ENCODE measurements at regions not wholly inside any gene's neighbourhood (a gene's known extent, or its start where the extent isn't known, plus 50 kb on each side); places are given as distances from the start of the nearest gene placed in this dataset.
"Not testable (repeated sequence)": the region's sequence is repeated elsewhere in the genome, so short reads cannot be mapped to it uniquely, and the experiment has no call there.

DNA sequence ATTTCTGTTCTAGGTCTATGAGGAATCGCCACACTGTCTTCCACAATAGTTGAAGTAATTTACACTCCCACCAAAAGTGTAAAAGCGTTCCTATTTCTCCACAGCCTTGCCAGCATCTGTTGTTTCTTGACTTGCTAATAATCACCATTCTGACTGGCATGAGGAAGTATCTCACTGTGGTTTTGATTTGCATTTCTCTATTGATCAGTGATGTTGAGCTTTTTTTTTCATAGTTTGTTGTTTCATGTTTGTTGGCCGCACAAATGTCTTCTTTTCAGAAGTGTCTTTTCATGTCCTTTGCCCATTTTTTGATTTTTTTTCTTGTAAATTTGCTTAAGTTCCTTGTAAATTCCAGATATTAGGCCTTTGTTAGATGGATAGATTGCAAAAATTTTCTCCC lies 867.1 kb downstream of the DTWD2 start:
- no peak for TF ChIP-seq CTCF (IDR thresholded peaks at IDR 0.05; ENCODE audit: control extremely low read depth, extremely low read depth, low read depth, missing control alignments)
- DNase-seq (ENCODE audit: extremely low spot score): no peak
- ChIA-PET CTCF (no interaction called here), POLR2A (no interaction called here)

DNA sequence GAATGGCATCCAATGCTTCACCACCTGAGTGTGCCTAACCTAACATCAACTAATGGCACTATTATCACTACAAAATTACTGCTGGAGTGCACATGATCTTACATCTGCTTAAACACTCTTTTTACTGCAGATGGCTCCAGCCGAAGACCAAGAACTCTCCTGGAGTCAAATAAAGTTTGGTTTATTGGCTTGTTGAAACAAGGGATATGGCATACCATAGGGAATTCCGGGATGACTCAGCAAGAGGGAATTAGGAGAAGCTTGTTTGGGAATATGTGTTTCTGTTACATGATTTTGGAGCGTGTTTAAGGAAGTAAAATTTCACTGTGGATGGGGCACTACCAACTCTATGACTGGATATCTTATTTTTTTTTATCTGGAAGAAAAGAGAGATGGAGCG lies 872.6 kb downstream of the DTWD2 start:
- ChIA-PET POLR2A (no interaction called here), CTCF (no interaction called here)
- TF ChIP-seq CTCF (IDR thresholded peaks at IDR 0.05; ENCODE audit: control extremely low read depth, extremely low read depth, low read depth, missing control alignments): no peak

DNA sequence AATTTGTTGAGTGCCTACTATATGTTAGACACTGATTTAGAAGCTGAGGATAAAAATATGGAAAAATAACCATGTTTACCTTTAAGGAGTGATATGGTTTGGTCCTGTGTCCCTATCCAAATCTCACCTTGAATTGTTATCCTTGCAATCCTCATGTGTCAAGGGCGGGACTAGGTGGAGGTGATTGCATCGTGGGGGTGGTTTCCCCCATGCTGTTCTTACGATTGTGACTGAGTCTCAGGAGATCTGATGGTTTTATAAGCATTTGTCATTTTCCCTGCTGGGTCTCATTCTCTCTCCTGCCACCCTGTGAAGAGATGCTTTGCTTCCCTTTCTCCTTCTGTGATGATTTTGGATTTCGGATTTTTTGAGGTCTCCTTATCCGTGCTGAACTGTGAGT lies 876.4 kb downstream of the DTWD2 start:
- DNase-seq (ENCODE audit: extremely low spot score): no peak
- POLR2A ChIA-PET: no interaction called here
- no peak for TF ChIP-seq CTCF (IDR thresholded peaks at IDR 0.05; ENCODE audit: control extremely low read depth, extremely low read depth, low read depth, missing control alignments)
- CTCF ChIA-PET: no interaction called here

More for the DNA sequence above, 872.6 kb downstream of the DTWD2 start:
- no peak for DNase-seq (ENCODE audit: extremely low spot score)

GRCh38 chr5:118107246-118107645 lies 881.1 kb downstream of the DTWD2 start:
- POLR2A ChIA-PET; DNase-seq (ENCODE audit: extremely low spot score); CTCF ChIA-PET: not testable (repeated sequence)

DNA sequence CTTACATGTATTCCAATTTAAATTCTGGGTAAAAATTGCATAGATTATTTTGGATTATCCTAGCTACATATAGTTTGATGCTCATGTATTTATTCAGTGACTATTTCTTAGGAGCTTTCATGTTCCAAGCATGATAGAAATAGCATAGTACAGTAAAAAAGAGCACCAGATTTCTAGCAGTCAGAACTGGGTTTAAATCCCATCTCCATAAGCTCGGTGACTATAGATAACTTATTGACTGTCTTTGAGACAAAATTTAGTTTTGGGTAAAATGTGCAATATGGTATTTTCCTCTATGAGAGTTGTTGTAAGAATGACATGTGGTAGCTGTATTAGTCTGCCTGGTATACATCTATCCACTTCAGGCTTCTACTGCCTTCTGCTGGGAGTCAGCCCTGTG lies 889.6 kb downstream of the DTWD2 start:
- TF ChIP-seq CTCF (IDR thresholded peaks at IDR 0.05; ENCODE audit: control extremely low read depth, extremely low read depth, low read depth, missing control alignments): no peak
- no peak for DNase-seq (ENCODE audit: extremely low spot score)
- ChIA-PET CTCF (interaction anchor here (1.2 to 2.5 kb wide), 2 partner anchors 12 to 25 kb away, joined by 3 to 11 read pairs; no protein-coding TSS in a partner anchor), POLR2A (no interaction called here)

GRCh38 chr5:118095115-118095514 lies 893.2 kb downstream of the DTWD2 start:
- ChIA-PET CTCF (no interaction called here), POLR2A (no interaction called here)
- no peak for DNase-seq (ENCODE audit: extremely low spot score)
- TF ChIP-seq CTCF (IDR thresholded peaks at IDR 0.05; ENCODE audit: control extremely low read depth, extremely low read depth, low read depth, missing control alignments): no peak

DNA sequence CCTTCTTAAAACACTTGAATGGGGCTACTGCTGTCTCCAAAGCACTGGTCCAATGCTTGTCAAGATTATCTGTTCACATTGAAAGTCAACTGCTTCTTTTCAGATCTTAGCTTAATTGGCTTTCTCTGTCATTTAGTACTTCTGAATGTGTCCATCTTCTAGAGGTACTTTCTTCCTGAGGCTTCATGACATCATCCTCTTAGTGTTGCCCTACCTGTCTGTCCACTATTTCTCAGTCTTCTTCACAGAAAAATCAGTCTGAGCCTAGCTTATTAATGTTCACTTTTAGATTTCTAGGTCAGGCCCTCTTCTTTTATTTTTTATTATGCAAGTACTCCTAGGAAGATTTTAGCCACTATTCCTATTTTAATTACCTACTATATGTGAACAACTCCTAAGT lies 899.9 kb downstream of the DTWD2 start:
- CTCF ChIA-PET: interaction anchor here (1.5 kb wide), 1 partner anchor 9 kb away, joined by 3 read pairs; no protein-coding TSS in a partner anchor
- no peak for DNase-seq (ENCODE audit: extremely low spot score)
- no peak for TF ChIP-seq CTCF (IDR thresholded peaks at IDR 0.05; ENCODE audit: control extremely low read depth, extremely low read depth, low read depth, missing control alignments)
- POLR2A ChIA-PET: no interaction called here
